Choroid plexus epithelial cell (primary cell): ENCODE measurements at regions not wholly inside any gene's neighbourhood (a gene's known extent, or its start where the extent isn't known, plus 50 kb on each side); places are given as distances from the start of the nearest gene placed in this dataset.

Source experiments
- DNase-seq: peaks from one replicate; pipeline ENCODE4 v3.0.0-alpha.2; 2010; ENCODE audit warnings: low read depth
- H3K4me3 ChIP-seq: 2 replicates; pipeline ENCODE4 v1.5.1; 2011; ENCODE audit warnings: low read depth, mild to moderate bottlenecking, control low read depth, low read length, moderate library complexity
- CTCF ChIP-seq: conservative IDR thresholded peaks from 2 replicates; pipeline ENCODE4 v1.5.1; 2011; ENCODE audit warnings: low read depth, mild to moderate bottlenecking, control low read depth, inconsistent platforms, low read length, moderate library complexity

GRCh38 chr15:70569091-70569713, 194.2 kb downstream of the UACA start:
- H3K4me3 ChIP-seq, result no peak overlapping the region
- TF ChIP-seq CTCF, result peak; percentile 77
- peak; percentile 78 for DNase-seq

DNA sequence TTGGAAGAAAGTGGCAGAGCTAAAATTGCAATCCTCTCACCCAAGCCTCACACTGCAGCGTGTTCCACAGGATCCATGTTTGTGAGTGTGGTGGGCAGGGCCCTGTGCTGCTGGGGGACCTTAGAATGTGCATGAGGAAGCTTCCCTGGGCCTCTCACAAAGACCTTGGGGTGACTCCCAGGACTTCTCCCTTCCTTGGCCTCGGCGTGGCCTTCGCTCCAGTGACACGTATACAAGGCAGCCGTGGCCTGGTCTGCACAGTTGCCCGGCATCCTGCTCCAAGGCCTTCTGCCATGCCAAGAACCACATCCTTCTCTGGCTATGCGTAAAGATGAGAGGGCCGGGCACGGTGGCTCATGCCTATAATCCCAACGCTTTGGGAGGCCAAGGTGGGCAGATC, 196.4 kb downstream of the UACA start:
- H3K4me3 ChIP-seq, result no peak overlapping the region
- TF ChIP-seq CTCF, result no peak
- DNase-seq, result no peak

GRCh38 chr15:70566047-70566835, 197.1 kb downstream of the UACA start:
- H3K4me3 ChIP-seq, result no peak overlapping the region
- peak; percentile 45 for TF ChIP-seq CTCF
- peak; percentile 57 for DNase-seq

GRCh38 chr15:70563561-70564095, 199.7 kb downstream of the UACA start:
- H3K4me3 ChIP-seq, result no peak overlapping the region
- no peak for DNase-seq
- TF ChIP-seq CTCF, result no peak

DNA sequence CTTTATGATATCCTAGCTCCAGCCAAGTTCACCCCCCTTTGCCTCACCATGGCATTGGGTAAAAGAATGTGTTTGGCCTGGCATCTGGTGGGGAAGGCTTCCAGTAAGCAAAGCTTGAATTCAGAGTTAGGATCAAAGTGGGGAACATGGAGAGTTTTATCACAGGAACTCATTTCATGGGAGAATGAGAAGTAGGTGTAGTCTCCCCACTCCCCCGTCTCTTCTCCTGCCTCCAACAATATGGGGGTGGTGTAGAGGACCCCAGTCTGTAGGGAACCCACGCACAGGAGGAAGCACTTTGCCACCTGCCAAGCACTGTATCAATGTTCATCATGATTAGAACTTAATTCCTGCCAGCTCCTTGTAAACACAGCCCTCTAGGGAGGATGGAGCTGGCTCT, 200.5 kb downstream of the UACA start:
- no peak for DNase-seq
- TF ChIP-seq CTCF, result no peak
- no peak overlapping the region for H3K4me3 ChIP-seq

DNA sequence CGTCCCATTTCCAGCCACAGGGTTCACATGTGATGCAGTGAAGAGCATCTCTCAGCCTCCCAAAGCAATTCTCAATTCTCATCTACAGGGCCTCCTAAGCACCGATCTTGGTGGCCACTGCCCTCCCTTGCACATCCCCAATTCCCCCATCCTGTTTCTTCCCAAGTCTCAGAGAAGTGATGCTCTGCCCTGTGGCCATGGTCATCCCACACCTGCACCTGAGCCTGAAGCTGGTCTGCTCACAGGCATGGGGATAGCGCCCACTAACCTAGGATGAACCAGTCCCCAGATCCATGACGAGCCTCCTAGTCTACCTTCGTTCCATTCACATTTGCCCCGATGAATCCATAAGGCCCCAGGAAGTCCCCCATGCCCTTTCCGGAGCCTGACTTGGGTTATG, 201.5 kb downstream of the UACA start:
- no peak for TF ChIP-seq CTCF
- no peak for DNase-seq
- no peak overlapping the region for H3K4me3 ChIP-seq
